Activated CD8-positive, alpha-beta memory T cell treated with anti-CD3 and anti-CD28 coated beads for 36 hours (primary cell): ENCODE measurements at regions not wholly inside any gene's neighbourhood (a gene's known extent, or its start where the extent isn't known, plus 50 kb on each side); places are given as distances from the start of the nearest gene placed in this dataset.

ENCODE experiments used
- CTCF ChIA-PET: fragments of 350-600 bp; sonication (Branson Sonifier 250); formaldehyde crosslinking; loops from one replicate; lab custom pipeline; 2021; ENCODE audit warnings: antibody characterized with exemption; lab: Charles Lee
- POLR2A ChIA-PET: fragments of 350-600 bp; sonication (Branson Sonifier 250); formaldehyde crosslinking; loops from one replicate; lab custom pipeline; 2021; ENCODE audit warnings: antibody characterized with exemption; lab: Charles Lee

- POLR2A ChIA-PET = no interaction called here
- CTCF ChIA-PET = no interaction called here
These were observed 241.9 kb upstream of the IRX4 start for GRCh38 chr5:2124434-2125170.

- CTCF ChIA-PET = no interaction called here
- POLR2A ChIA-PET = no interaction called here
These were observed 241.1 kb upstream of the IRX4 start for GRCh38 chr5:2123874-2124273.

- POLR2A ChIA-PET = no interaction called here
These were observed 237.6 kb upstream of the IRX4 start for GRCh38 chr5:2120361-2120760.

GRCh38 chr5:2119573-2119972 is 236.8 kb upstream of the IRX4 start:
- CTCF ChIA-PET = no interaction called here
- POLR2A ChIA-PET = no interaction called here

More at GRCh38 chr5:2120361-2120760, 237.6 kb upstream of the IRX4 start:
- CTCF ChIA-PET = no interaction called here

GRCh38 chr5:2113348-2114131 is 230.8 kb upstream of the IRX4 start:
- ChIA-PET POLR2A (no interaction called here), CTCF (no interaction called here)

GRCh38 chr5:2112173-2113025 is 229.7 kb upstream of the IRX4 start:
- ChIA-PET POLR2A (no interaction called here), CTCF (no interaction called here)

- CTCF ChIA-PET = no interaction called here
- POLR2A ChIA-PET = no interaction called here
These were observed 228.9 kb upstream of the IRX4 start for GRCh38 chr5:2111569-2112105.

GRCh38 chr5:2110934-2111462 is 228.3 kb upstream of the IRX4 start:
- CTCF ChIA-PET = no interaction called here

GRCh38 chr5:2110137-2110933 is 227.6 kb upstream of the IRX4 start:
- POLR2A ChIA-PET = no interaction called here
- CTCF ChIA-PET = no interaction called here

More at GRCh38 chr5:2110934-2111462, 228.3 kb upstream of the IRX4 start:
- POLR2A ChIA-PET = no interaction called here

- ChIA-PET POLR2A (no interaction called here), CTCF (no interaction called here)
These were observed 226.8 kb upstream of the IRX4 start for GRCh38 chr5:2109566-2109965.

GRCh38 chr5:2106721-2107120 is 224.0 kb upstream of the IRX4 start:
- ChIA-PET POLR2A (no interaction called here), CTCF (no interaction called here)

GRCh38 chr5:2105141-2105540 is 222.4 kb upstream of the IRX4 start:
- ChIA-PET POLR2A (no interaction called here), CTCF (no interaction called here)

GRCh38 chr5:2103940-2104339 is 221.2 kb upstream of the IRX4 start:
- ChIA-PET CTCF (no interaction called here), POLR2A (no interaction called here)

GRCh38 chr5:2102819-2103776 is 220.4 kb upstream of the IRX4 start:
- ChIA-PET POLR2A (no interaction called here), CTCF (no interaction called here)

GRCh38 chr5:2101685-2102084 is 219.0 kb upstream of the IRX4 start:
- CTCF ChIA-PET = no interaction called here

GRCh38 chr5:2096887-2097505 is 214.3 kb upstream of the IRX4 start:
- CTCF ChIA-PET = no interaction called here
- POLR2A ChIA-PET = no interaction called here

More at GRCh38 chr5:2101685-2102084, 219.0 kb upstream of the IRX4 start:
- POLR2A ChIA-PET = no interaction called here

GRCh38 chr5:2095011-2095410 is 212.3 kb upstream of the IRX4 start:
- ChIA-PET POLR2A (no interaction called here), CTCF (no interaction called here)
